HepG2 (cell line): ENCODE measurements at regions not wholly inside any gene's neighbourhood (a gene's known extent, or its start where the extent isn't known, plus 50 kb on each side); places are given as distances from the start of the nearest gene placed in this dataset.

Source experiments
- ATAC-seq: fragments of 200-7000 bp; cut with Tn5 transposase; 3 replicates; pipeline ENCODE4 v1.9.1; 2020; ENCODE audit warnings: mild to moderate bottlenecking, moderate library complexity
- BruUV-seq: library from RNA; stranded (reverse); fragments of 400-500 nt; replicated peaks from 2 replicates; lab custom pipeline; 2021; lab: Mats Ljungman, UMichigan
- CTCF ChIA-PET: fragments of 300-600 bp; formaldehyde crosslinking; extraction: SDS; loops from one replicate; lab custom pipeline; 2021; ENCODE audit warnings: low total read pairs, inconsistent platforms, low intra/inter-chr PET ratio; lab: Yijun Ruan, JAX
- POLR2A ChIA-PET: fragments of 350-600 bp; sonication (Branson Sonifier 250); formaldehyde crosslinking; loops from one replicate; lab custom pipeline; 2020; ENCODE audit warnings: antibody characterized with exemption, inconsistent platforms; lab: Yijun Ruan, JAX
- DNase-seq: peaks from one replicate; pipeline ENCODE4 v3.0.0-alpha.2; 2015; ENCODE audit warnings: low spot score
- FAIRE-seq: peaks from 3 replicates; lab custom pipeline; 2011; peaks lifted over from hg19 to GRCh38; lab: Jason Lieb, UNC
- H2AFZ ChIP-seq: one replicate; pipeline ENCODE4 v1.6.1; 2011; ENCODE audit warnings: low read length, inconsistent platforms
- H3K27ac ChIP-seq: fragments of 300-600 bp; 3 replicates; pipeline ENCODE4 v1.8.0; 2011; ENCODE audit warnings: mixed run types, mild to moderate bottlenecking, mixed read lengths, low read length, inconsistent platforms; ENCODE audit not compliant: insufficient read depth; ENCODE audit errors: extremely low read length
- H3K27me3 ChIP-seq, 2 experiments: fragments of 200-600 bp in 1 of 2; 2 replicates in 1 of 2; 3 replicates in 1 of 2; pipeline versions ENCODE4 v1.6.0 to v1.8.0; 2011; ENCODE audit warnings: low read length in 2 of 2, mild to moderate bottlenecking in 2 of 2, moderate library complexity in 2 of 2, inconsistent platforms in 1 of 2; ENCODE audit not compliant: insufficient read depth in 2 of 2, control insufficient read depth in 1 of 2
- H3K36me3 ChIP-seq, 2 experiments: fragments of 200-600 bp in 1 of 2; replicated peaks in 1 of 2; 2 replicates in 1 of 2; 3 replicates in 1 of 2; pipeline versions ENCODE4 v1.5.1 to v1.8.0; 2011; ENCODE audit warnings: low read length in 2 of 2, inconsistent platforms in 1 of 2; ENCODE audit not compliant: insufficient read depth in 2 of 2, control insufficient read depth in 1 of 2
- H3K4me1 ChIP-seq: 2 replicates; pipeline ENCODE4 v1.5.1; 2012; ENCODE audit warnings: low read length, inconsistent platforms; ENCODE audit not compliant: insufficient read depth
- H3K4me2 ChIP-seq: 2 replicates; pipeline ENCODE4 v1.6.0; 2011; ENCODE audit warnings: low read depth, low read length, inconsistent platforms
- H3K4me3 ChIP-seq, 3 experiments: fragments of 200-600 bp in 1 of 3; sonication (generic), shearing (Covaris generic) in 1 of 3; replicated peaks in 1 of 3; 2 replicates each; pipeline ENCODE4 v1.5.1; 2011 to 2016; ENCODE audit warnings: low read length in 3 of 3, inconsistent platforms in 2 of 3, low read depth in 2 of 3, mild to moderate bottlenecking in 2 of 3, control low read depth in 1 of 3, mixed read lengths in 1 of 3; ENCODE audit not compliant: insufficient read depth in 1 of 3
- H3K79me2 ChIP-seq: one replicate; pipeline ENCODE4 v1.6.1; 2011; ENCODE audit warnings: low read length, inconsistent platforms; ENCODE audit not compliant: insufficient read depth
- H3K9ac ChIP-seq: 2 replicates; pipeline ENCODE4 v1.6.0; 2011; ENCODE audit warnings: mild to moderate bottlenecking, low read depth, low read length, inconsistent platforms; ENCODE audit not compliant: insufficient read depth
- H3K9me3 ChIP-seq: 2 replicates; pipeline ENCODE4 v1.5.1; 2012; ENCODE audit warnings: mild to moderate bottlenecking, low read length
- H4K20me1 ChIP-seq: 2 replicates; pipeline ENCODE4 v1.6.0; 2011; ENCODE audit warnings: inconsistent platforms, mild to moderate bottlenecking, low read length, moderate library complexity; ENCODE audit not compliant: insufficient read depth
- AKAP8 ChIP-seq: sonication (generic); formaldehyde crosslinking; IDR thresholded peaks from 2 replicates; pipeline ENCODE4 v1.5.1; 2020; ENCODE audit warnings: mild to moderate bottlenecking, missing genetic modification reagents
- SYNCRIP ChIP-seq: fragments of 200-400 bp; formaldehyde crosslinking; IDR thresholded peaks from 2 replicates; pipeline ENCODE4 v1.6.1; 2018; ENCODE audit warnings: mild to moderate bottlenecking, low read depth, low read length; ENCODE audit not compliant: insufficient read depth
- THYN1 ChIP-seq: sonication (generic); formaldehyde crosslinking; IDR thresholded peaks from 2 replicates; pipeline ENCODE4 v1.8.1; 2023; ENCODE audit warnings: low read depth, mild to moderate bottlenecking, moderate library complexity, missing genetic modification reagents, borderline replicate concordance
- ZNF616 ChIP-seq: sonication (generic); formaldehyde crosslinking; IDR thresholded peaks from 2 replicates; pipeline ENCODE4 v1.5.0; 2020; ENCODE audit warnings: low read depth, mild to moderate bottlenecking, missing genetic modification reagents
- WGBS: methylation state at CpG from one replicate; pipeline ENCODE4 v1.1.6; 2017; ENCODE audit warnings: low lambda C conversion rate; 5-methylcytosine and 5-hydroxymethylcytosine counted together
- in situ Hi-C: cut with HindIII; loops from 2 replicates; pipeline ENCODE4 v1.10.0; 2017; ENCODE audit warnings: low pct_unique_long_range_greater_than_20kb; ENCODE audit not compliant: extremely low pct_ligation_motif_present
- intact Hi-C: fragments of 100-400 bp; cut with micrococcal nuclease; formaldehyde crosslinking; loops from one replicate; pipeline ENCODE4 v1.10.0; 2022; ENCODE audit not compliant: unreplicated experiment
- TF ChIP-seq, protein P1 (sequence below): sonication (generic); formaldehyde crosslinking; IDR thresholded peaks from 2 replicates; pipeline ENCODE4 v1.4.0; 2020; ENCODE audit warnings: missing genetic modification reagents
- TF ChIP-seq, protein P2 (sequence below): sonication (generic); formaldehyde crosslinking; conservative IDR thresholded peaks from 2 replicates; pipeline ENCODE4 v1.4.0; 2020; ENCODE audit warnings: missing genetic modification reagents

DNA sequence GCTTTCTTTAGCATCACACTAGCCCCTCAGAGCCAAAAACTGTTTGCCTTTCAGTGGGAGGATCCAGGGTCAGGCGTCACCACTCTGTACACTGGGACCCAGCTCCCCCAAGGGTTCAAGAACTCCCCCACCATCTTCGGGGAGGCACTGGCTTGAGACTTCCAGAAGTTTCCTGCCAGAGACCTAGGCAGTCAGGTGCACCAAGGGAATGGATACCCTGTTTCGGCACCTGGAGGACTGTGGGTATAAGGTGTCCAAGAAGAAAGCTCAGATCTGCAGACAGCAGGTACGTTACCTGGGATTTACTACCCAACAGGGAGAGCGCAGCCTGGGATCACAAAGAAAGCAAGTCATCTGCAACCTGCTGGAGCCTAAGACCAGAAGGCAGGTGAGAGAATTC is 603.0 kb downstream of the UQCRFS1 start (continued):
- TF ChIP-seq, protein P1, sequence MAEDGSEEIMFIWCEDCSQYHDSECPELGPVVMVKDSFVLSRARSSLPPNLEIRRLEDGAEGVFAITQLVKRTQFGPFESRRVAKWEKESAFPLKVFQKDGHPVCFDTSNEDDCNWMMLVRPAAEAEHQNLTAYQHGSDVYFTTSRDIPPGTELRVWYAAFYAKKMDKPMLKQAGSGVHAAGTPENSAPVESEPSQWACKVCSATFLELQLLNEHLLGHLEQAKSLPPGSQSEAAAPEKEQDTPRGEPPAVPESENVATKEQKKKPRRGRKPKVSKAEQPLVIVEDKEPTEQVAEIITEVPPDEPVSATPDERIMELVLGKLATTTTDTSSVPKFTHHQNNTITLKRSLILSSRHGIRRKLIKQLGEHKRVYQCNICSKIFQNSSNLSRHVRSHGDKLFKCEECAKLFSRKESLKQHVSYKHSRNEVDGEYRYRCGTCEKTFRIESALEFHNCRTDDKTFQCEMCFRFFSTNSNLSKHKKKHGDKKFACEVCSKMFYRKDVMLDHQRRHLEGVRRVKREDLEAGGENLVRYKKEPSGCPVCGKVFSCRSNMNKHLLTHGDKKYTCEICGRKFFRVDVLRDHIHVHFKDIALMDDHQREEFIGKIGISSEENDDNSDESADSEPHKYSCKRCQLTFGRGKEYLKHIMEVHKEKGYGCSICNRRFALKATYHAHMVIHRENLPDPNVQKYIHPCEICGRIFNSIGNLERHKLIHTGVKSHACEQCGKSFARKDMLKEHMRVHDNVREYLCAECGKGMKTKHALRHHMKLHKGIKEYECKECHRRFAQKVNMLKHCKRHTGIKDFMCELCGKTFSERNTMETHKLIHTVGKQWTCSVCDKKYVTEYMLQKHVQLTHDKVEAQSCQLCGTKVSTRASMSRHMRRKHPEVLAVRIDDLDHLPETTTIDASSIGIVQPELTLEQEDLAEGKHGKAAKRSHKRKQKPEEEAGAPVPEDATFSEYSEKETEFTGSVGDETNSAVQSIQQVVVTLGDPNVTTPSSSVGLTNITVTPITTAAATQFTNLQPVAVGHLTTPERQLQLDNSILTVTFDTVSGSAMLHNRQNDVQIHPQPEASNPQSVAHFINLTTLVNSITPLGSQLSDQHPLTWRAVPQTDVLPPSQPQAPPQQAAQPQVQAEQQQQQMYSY (CRISPR knock-in tag) = no peak
- no peak for TF ChIP-seq THYN1 (CRISPR knock-in tag)
- TF ChIP-seq, protein P2, sequence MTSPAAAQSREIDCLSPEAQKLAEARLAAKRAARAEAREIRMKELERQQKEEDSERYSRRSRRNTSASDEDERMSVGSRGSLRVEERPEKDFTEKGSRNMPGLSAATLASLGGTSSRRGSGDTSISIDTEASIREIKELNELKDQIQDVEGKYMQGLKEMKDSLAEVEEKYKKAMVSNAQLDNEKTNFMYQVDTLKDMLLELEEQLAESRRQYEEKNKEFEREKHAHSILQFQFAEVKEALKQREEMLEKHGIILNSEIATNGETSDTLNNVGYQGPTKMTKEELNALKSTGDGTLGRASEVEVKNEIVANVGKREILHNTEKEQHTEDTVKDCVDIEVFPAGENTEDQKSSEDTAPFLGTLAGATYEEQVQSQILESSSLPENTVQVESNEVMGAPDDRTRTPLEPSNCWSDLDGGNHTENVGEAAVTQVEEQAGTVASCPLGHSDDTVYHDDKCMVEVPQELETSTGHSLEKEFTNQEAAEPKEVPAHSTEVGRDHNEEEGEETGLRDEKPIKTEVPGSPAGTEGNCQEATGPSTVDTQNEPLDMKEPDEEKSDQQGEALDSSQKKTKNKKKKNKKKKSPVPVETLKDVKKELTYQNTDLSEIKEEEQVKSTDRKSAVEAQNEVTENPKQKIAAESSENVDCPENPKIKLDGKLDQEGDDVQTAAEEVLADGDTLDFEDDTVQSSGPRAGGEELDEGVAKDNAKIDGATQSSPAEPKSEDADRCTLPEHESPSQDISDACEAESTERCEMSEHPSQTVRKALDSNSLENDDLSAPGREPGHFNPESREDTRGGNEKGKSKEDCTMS (CRISPR knock-in tag) = no peak

DNA sequence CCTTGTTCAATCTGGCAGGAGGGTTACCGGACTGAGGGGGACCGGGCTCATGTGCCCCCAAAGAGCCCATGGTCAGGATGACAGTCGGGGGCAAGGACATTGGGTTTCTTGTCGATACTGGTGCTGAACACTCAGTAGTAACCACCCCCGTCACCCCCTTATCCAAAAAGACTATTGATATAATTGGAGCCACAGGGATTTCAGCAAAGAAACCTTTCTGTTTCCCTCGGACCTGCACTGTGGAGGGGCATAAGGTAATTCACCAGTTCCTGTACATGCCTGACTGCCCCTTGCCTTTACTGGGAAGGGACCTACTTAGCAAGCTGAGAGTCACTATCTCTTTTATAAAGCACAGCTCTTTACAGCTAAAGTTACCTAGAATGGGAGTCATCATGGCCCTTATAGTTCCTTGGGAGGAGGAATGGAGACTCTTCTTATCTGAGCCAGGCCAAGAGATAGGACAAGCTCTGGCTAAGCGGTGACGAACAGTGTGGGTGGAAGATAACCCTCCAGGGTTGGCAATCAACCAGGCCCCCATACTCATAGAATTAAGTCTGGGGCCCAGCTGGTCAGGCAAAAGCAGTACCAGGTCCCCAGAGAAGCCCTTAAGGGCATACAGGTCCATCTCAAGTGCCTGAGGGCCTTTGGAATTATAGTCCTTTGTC is 603.7 kb downstream of the UQCRFS1 start:
- FAIRE-seq = no peak
- peaks cover 99% of the 10 kb centered on the region for H3K9me3 ChIP-seq
- TF ChIP-seq ZNF616 (CRISPR knock-in tag) (no peak), SYNCRIP (no peak), AKAP8 (CRISPR knock-in tag) (no peak)
- TF ChIP-seq, all 625 proteins: peak for 0
- no peak overlapping the region for H3K27ac ChIP-seq
- H3K36me3 ChIP-seq = no peaks in the 10 kb centered on the region
- CTCF ChIA-PET = no interaction called here
- no peaks in the 10 kb centered on the region for H4K20me1 ChIP-seq
- WGBS = 17% methylated on average over 8 of the region's 8 CpGs
- intact Hi-C loops (no loop called here), in situ Hi-C loops (no loop called here)
- H3K4me3 ChIP-seq = no peak overlapping the region
- no peak overlapping the region for H3K4me2 ChIP-seq
- no peaks in the 10 kb centered on the region for H3K27me3 ChIP-seq
- BruUV-seq = no TSS peak
- ATAC-seq = no peak
- no peak for DNase-seq
- no peak overlapping the region for H3K9ac ChIP-seq
- H2AFZ ChIP-seq = no peak overlapping the region
- POLR2A ChIA-PET = no interaction called here
- no peaks in the 10 kb centered on the region for H3K79me2 ChIP-seq
- H3K4me1 ChIP-seq = no peaks in the 10 kb centered on the region
